Fibroblast of lung (primary cell): ENCODE measurements at regions not wholly inside any gene's neighbourhood (a gene's known extent, or its start where the extent isn't known, plus 50 kb on each side); places are given as distances from the start of the nearest gene placed in this dataset.

ENCODE experiments used
- DNase-seq, 2 donors: peaks; one replicate each; pipeline versions ENCODE4 v3.0.0 to v3.0.0-alpha.2; 2010; ENCODE audit warnings: low read depth in 2 of 2
- H2AFZ ChIP-seq: 2 replicates; pipeline ENCODE4 v1.5.1; 2012; ENCODE audit warnings: low read length, control low read depth, inconsistent platforms
- H3K27ac ChIP-seq: 2 replicates; pipeline ENCODE4 v1.5.1; 2011; ENCODE audit warnings: low read length, control low read depth; ENCODE audit not compliant: insufficient read depth
- H3K27me3 ChIP-seq: 2 replicates; pipeline ENCODE4 v1.5.1; 2011; ENCODE audit warnings: mild to moderate bottlenecking, low read length; ENCODE audit not compliant: control insufficient read depth, insufficient read depth
- H3K36me3 ChIP-seq: 2 replicates; pipeline ENCODE4 v1.5.1; 2011; ENCODE audit warnings: low read length; ENCODE audit not compliant: control insufficient read depth, insufficient read depth
- H3K4me1 ChIP-seq: 2 replicates; pipeline ENCODE4 v1.5.1; 2011; ENCODE audit warnings: low read length; ENCODE audit not compliant: control insufficient read depth, insufficient read depth; ENCODE audit errors: extremely low read depth
- H3K4me2 ChIP-seq: 2 replicates; pipeline ENCODE4 v1.5.1; 2011; ENCODE audit warnings: low read length, control low read depth; ENCODE audit not compliant: insufficient read depth; ENCODE audit errors: extremely low read depth
- H3K4me3 ChIP-seq, 4 experiments: fragments of 200-600 bp in 1 of 4; sonication (generic) in 1 of 4; replicated peaks in 1 of 4; 2 replicates each; pipeline ENCODE4 v1.5.1; 2011 to 2016; ENCODE audit warnings: low read length in 4 of 4, low read depth in 3 of 4, mild to moderate bottlenecking in 3 of 4, control low read depth in 2 of 4, inconsistent platforms in 1 of 4, mixed read lengths in 1 of 4; ENCODE audit not compliant: insufficient read depth in 1 of 4; ENCODE audit errors: control extremely low read depth in 1 of 4
- H3K79me2 ChIP-seq: 2 replicates; pipeline ENCODE4 v1.5.1; 2012; ENCODE audit warnings: mild to moderate bottlenecking, low read length, inconsistent platforms; ENCODE audit not compliant: control insufficient read depth, insufficient read depth
- H3K9ac ChIP-seq: 2 replicates; pipeline ENCODE4 v1.5.1; 2011; ENCODE audit warnings: mild to moderate bottlenecking, low read length, control low read depth; ENCODE audit not compliant: insufficient read depth
- H3K9me3 ChIP-seq: 2 replicates; pipeline ENCODE4 v1.5.1; 2012; ENCODE audit warnings: low read depth, low read length; ENCODE audit not compliant: control insufficient read depth, insufficient read depth
- H4K20me1 ChIP-seq: 2 replicates; pipeline ENCODE4 v1.5.1; 2011; ENCODE audit warnings: low read length; ENCODE audit not compliant: control insufficient read depth, insufficient read depth; ENCODE audit errors: extremely low read depth
- EZH2 ChIP-seq: IDR thresholded peaks from 2 replicates; pipeline ENCODE4 v1.5.1; 2012; ENCODE audit warnings: low read length, control low read depth, mild to moderate bottlenecking; ENCODE audit errors: missing control alignments
- TF ChIP-seq, protein P1 (sequence below), 2 donors: IDR thresholded peaks in 1 of 2; conservative IDR thresholded peaks in 1 of 2; 1 replicate in 1 of 2; 2 replicates in 1 of 2; pipeline ENCODE4 v1.5.1; 2011 to 2012; ENCODE audit warnings: low read length in 2 of 2, control low read depth in 1 of 2, inconsistent platforms in 1 of 2, low read depth in 1 of 2, mild to moderate bottlenecking in 1 of 2

- H3K36me3 ChIP-seq = no peaks in the 10 kb centered on the region
These were observed 117.2 kb downstream of the TMEM144 start for GRCh38 chr4:158327525-158327924.

GRCh38 chr4:158331863-158332262 lies 121.6 kb downstream of the TMEM144 start:
- TF ChIP-seq EZH2 = no peak
- TF ChIP-seq, protein P1, sequence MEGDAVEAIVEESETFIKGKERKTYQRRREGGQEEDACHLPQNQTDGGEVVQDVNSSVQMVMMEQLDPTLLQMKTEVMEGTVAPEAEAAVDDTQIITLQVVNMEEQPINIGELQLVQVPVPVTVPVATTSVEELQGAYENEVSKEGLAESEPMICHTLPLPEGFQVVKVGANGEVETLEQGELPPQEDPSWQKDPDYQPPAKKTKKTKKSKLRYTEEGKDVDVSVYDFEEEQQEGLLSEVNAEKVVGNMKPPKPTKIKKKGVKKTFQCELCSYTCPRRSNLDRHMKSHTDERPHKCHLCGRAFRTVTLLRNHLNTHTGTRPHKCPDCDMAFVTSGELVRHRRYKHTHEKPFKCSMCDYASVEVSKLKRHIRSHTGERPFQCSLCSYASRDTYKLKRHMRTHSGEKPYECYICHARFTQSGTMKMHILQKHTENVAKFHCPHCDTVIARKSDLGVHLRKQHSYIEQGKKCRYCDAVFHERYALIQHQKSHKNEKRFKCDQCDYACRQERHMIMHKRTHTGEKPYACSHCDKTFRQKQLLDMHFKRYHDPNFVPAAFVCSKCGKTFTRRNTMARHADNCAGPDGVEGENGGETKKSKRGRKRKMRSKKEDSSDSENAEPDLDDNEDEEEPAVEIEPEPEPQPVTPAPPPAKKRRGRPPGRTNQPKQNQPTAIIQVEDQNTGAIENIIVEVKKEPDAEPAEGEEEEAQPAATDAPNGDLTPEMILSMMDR (conservative IDR thresholded peaks at IDR 0.05 in 1 of 2, IDR thresholded peaks at IDR 0.05 in 1 of 2; ENCODE audit: low read depth in 1 of 2, low read length in 2 of 2) = no peak
- Histone ChIP-seq H3K36me3 (no peaks in the 10 kb centered on the region), H3K4me2 (no peak overlapping the region), H3K27ac (no peak overlapping the region), H3K27me3 (no peaks in the 10 kb centered on the region), H3K79me2 (no peaks in the 10 kb centered on the region), H3K4me1 (no peaks in the 10 kb centered on the region), H3K9me3 (no peaks in the 10 kb centered on the region), H4K20me1 (no peaks in the 10 kb centered on the region), H3K4me3 (no peak overlapping the region), H2AFZ (no peak overlapping the region), H3K9ac (no peak overlapping the region)
- DNase-seq = no peak

More at GRCh38 chr4:158327525-158327924, 117.2 kb downstream of the TMEM144 start:
- Histone ChIP-seq H3K79me2 (no peaks in the 10 kb centered on the region), H3K4me2 (no peak overlapping the region), H3K9me3 (no peaks in the 10 kb centered on the region), H4K20me1 (no peaks in the 10 kb centered on the region), H2AFZ (peak overlapping the region; percentile 74), H3K4me1 (no peaks in the 10 kb centered on the region), H3K4me3 (no peak overlapping the region), H3K27me3 (no peaks in the 10 kb centered on the region), H3K27ac (no peak overlapping the region), H3K9ac (no peak overlapping the region)
- TF ChIP-seq, protein P1 (conservative IDR thresholded peaks at IDR 0.05 in 1 of 2, IDR thresholded peaks at IDR 0.05 in 1 of 2; ENCODE audit: low read depth in 1 of 2, low read length in 2 of 2) = no peak
- no peak for DNase-seq

DNA sequence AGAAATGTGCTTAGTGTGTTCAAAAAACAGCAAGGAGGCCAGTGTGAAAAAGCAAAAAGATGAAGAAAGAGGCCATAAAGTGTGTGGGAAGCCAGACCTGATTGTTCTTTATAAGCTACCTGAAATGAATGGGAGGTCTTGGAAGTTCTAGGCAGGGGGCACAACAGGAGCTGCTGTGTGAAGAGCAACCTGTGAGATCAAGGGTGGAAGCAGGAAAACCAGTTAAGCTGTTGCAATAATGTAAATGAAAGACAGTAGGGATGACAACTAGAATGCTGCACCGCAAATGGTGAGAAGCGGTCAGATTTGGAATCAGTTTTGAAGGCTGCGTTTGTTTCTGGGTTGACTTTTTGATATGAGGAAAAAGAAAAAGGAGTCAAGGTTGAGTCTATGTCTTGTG lies 123.5 kb downstream of the TMEM144 start:
- H3K4me3 ChIP-seq = no peak overlapping the region
- no peak overlapping the region for H3K27ac ChIP-seq
- H3K36me3 ChIP-seq = no peaks in the 10 kb centered on the region
- no peak for DNase-seq
- no peak for TF ChIP-seq EZH2
- TF ChIP-seq, protein P1 (conservative IDR thresholded peaks at IDR 0.05 in 1 of 2, IDR thresholded peaks at IDR 0.05 in 1 of 2; ENCODE audit: low read depth in 1 of 2, low read length in 2 of 2) = no peak
- no peak overlapping the region for H2AFZ ChIP-seq
- H3K79me2 ChIP-seq = no peaks in the 10 kb centered on the region
- no peaks in the 10 kb centered on the region for H3K9me3 ChIP-seq
- H3K9ac ChIP-seq = no peak overlapping the region
- no peaks in the 10 kb centered on the region for H4K20me1 ChIP-seq
- H3K4me2 ChIP-seq = no peak overlapping the region
- H3K4me1 ChIP-seq = no peaks in the 10 kb centered on the region
- H3K27me3 ChIP-seq = no peaks in the 10 kb centered on the region
